ENCODE measurements at regions not wholly inside any gene's neighbourhood (a gene's known extent, or its start where the extent isn't known, plus 50 kb on each side); places are given as distances from the start of the nearest gene placed in this dataset.

DNA sequence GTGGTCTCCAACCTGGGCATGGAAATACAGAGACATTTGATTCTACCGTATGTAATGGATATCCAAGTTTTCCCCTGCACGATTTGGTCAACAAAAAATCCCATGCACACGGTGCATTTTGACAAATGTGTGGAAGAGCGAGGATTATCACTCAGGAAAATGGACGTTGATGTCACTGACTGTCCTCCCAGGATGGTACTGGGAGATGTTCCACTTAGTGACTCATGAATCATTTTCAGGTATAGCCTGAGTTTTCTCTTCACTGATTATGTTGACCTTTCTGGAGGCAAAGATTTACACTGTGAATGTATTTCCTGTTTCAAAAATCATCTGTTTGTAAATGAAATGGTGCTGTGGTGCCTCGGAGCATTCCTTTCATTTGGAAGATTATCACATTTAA lies 596.7 kb upstream of the ADAMTS9 start:
- Histone ChIP-seq H3K9me3 (ENCODE audit: control insufficient read depth, insufficient read depth, low read length) (no peaks in the 10 kb centered on the region), H3K27ac (ENCODE audit: low read depth, low read length) (no peak overlapping the region), H3K4me3 (ENCODE audit: low read depth, low read length) (no peak overlapping the region), H3K27me3 (ENCODE audit: control insufficient read depth, insufficient read depth, low read length) (no peaks in the 10 kb centered on the region)
- no peak for DNase-seq (ENCODE audit: low read depth, low spot score)
- POLR2A ChIA-PET = no interaction called here
- TF ChIP-seq CTCF (IDR thresholded peaks at IDR 0.05; ENCODE audit: low read depth, low read length) = no peak
- CTCF ChIA-PET = no interaction called here

GRCh38 chr3:65279225-65279782 lies 591.5 kb upstream of the ADAMTS9 start:
- Histone ChIP-seq H3K9me3 (ENCODE audit: control insufficient read depth, insufficient read depth, low read length) (no peaks in the 10 kb centered on the region), H3K27me3 (ENCODE audit: control insufficient read depth, insufficient read depth, low read length) (no peaks in the 10 kb centered on the region), H3K27ac (ENCODE audit: low read depth, low read length) (no peak overlapping the region), H3K4me3 (ENCODE audit: low read depth, low read length) (no peak overlapping the region)
- no peak for DNase-seq (ENCODE audit: low read depth, low spot score)
- POLR2A ChIA-PET = no interaction called here
- TF ChIP-seq CTCF (IDR thresholded peaks at IDR 0.05; ENCODE audit: low read depth, low read length) = no peak
- CTCF ChIA-PET = no interaction called here

DNA sequence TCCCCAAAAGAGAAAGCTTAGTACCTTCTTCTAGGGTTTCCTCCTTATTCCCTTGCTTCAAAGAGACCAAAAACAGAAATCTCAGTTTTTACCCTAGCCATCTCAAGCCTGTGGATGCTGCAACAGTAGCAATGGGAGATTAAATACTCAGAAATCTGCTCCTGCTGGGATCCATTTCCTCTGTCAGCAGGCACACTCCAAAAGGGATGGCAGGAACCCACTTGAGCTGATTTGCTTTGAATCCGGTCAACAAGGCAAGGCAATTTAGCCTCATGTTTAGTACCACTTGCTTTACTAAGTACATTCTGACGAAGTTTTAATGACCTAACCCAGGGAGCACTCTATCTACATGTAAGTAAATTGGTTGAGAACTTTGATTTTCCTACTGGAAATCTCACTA lies 590.0 kb upstream of the ADAMTS9 start:
- no peak for DNase-seq (ENCODE audit: low read depth, low spot score)
- Histone ChIP-seq H3K4me3 (ENCODE audit: low read depth, low read length) (no peak overlapping the region), H3K27me3 (ENCODE audit: control insufficient read depth, insufficient read depth, low read length) (no peaks in the 10 kb centered on the region), H3K27ac (ENCODE audit: low read depth, low read length) (no peak overlapping the region), H3K9me3 (ENCODE audit: control insufficient read depth, insufficient read depth, low read length) (no peaks in the 10 kb centered on the region)
- CTCF ChIA-PET = no interaction called here
- no peak for TF ChIP-seq CTCF (IDR thresholded peaks at IDR 0.05; ENCODE audit: low read depth, low read length)
- POLR2A ChIA-PET = no interaction called here

DNA sequence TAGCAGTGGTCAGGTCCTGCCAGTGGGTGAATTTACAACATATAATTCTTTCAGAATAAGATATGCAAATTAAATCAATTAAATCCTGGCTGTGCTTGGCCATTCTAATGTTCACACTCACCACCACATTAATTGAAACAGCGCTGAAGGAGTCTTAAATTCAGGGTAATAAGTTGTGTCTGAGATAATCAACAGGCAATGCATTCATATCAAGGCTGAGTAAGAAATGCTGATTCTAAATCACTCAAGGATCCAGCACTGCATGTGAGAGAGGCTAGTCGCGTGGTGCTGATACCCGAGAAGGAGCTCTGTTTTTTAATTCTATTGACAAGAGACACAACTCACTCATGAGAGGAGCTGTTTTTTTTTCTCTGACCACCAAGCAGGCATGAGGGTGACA lies 588.8 kb upstream of the ADAMTS9 start:
- Histone ChIP-seq H3K27me3 (ENCODE audit: control insufficient read depth, insufficient read depth, low read length) (no peaks in the 10 kb centered on the region), H3K27ac (ENCODE audit: low read depth, low read length) (no peak overlapping the region), H3K4me3 (ENCODE audit: low read depth, low read length) (no peak overlapping the region), H3K9me3 (ENCODE audit: control insufficient read depth, insufficient read depth, low read length) (no peaks in the 10 kb centered on the region)
- no peak for TF ChIP-seq CTCF (IDR thresholded peaks at IDR 0.05; ENCODE audit: low read depth, low read length)
- ChIA-PET CTCF (no interaction called here), POLR2A (no interaction called here)
- DNase-seq (ENCODE audit: low read depth, low spot score) = no peak

- ChIA-PET POLR2A (no interaction called here), CTCF (no interaction called here)
- H3K27ac ChIP-seq (ENCODE audit: low read depth, low read length) = no peak overlapping the region
- DNase-seq (ENCODE audit: low read depth, low spot score) = no peak
- no peaks in the 10 kb centered on the region for H3K9me3 ChIP-seq (ENCODE audit: control insufficient read depth, insufficient read depth, low read length)
- no peak for TF ChIP-seq CTCF (IDR thresholded peaks at IDR 0.05; ENCODE audit: low read depth, low read length)
- H3K27me3 ChIP-seq (ENCODE audit: control insufficient read depth, insufficient read depth, low read length) = no peaks in the 10 kb centered on the region
- H3K4me3 ChIP-seq (ENCODE audit: low read depth, low read length) = no peak overlapping the region
Measured at GRCh38 chr3:65268426-65268825, 580.6 kb upstream of the ADAMTS9 start.
